ENCODE measurements at regions not wholly inside any gene's neighbourhood (a gene's known extent, or its start where the extent isn't known, plus 50 kb on each side); places are given as distances from the start of the nearest gene placed in this dataset.

DNA sequence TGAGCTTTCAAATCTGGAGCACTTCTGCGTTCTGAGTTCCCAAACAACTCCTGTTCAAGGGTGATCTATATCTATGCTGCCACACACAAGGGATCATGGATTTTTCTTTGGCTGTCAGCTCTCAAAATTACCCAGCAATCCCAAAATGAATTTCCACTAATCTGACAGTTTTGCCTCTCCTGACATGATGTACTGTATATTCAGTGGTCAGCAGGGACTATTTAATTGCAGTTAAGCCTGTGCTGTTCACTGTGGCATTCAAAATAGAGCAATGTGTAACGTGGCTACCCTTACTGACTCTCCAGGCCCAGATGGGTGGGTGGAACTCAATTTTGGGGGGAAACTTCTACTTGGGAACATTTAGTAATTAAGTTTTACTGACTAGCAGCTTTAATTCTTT, 283.8 kb upstream of the TSHZ2 start:
- no peak overlapping the region for H3K9ac ChIP-seq (ENCODE audit: insufficient read length)
- no peaks in the 10 kb centered on the region for H3K36me3 ChIP-seq (ENCODE audit: insufficient read depth, low read length)
- no peak overlapping the region for H3K4me3 ChIP-seq
- no peak for DNase-seq (ENCODE audit: low read depth, low spot score)
- TF ChIP-seq POLR2AphosphoS5 (IDR thresholded peaks at IDR 0.05; ENCODE audit: borderline replicate concordance, low read depth, low read length) (no peak), FOXP2 (optimal IDR thresholded peaks at IDR 0.05; ENCODE audit: control extremely low read depth, extremely low read length, insufficient read depth) (no peak), EZH2 (IDR thresholded peaks at IDR 0.05) (no peak)
- no peak overlapping the region for H3K27ac ChIP-seq
- H3K9me3 ChIP-seq (ENCODE audit: low read depth, low read length), result no peaks in the 10 kb centered on the region

DNA sequence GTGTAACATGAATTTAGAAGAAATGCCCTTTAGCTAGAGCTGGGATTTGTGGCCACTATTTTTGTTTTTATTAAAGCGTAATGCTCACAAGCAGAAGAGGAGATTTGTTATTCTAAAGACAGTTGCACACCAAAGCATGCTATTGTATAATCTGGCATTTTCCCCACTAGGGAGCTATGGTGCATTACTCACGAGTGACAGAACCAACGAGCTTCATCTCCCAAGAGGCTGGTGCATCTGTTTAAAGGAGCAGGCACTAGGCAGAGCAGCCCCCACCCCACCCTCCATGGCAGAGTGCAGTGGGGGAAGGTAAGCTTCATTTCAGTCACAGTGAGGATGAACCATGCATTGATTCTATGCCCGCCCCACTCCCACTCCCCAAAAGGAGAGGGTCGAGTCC, 287.3 kb upstream of the TSHZ2 start:
- TF ChIP-seq FOXP2 (optimal IDR thresholded peaks at IDR 0.05; ENCODE audit: control extremely low read depth, extremely low read length, insufficient read depth) (no peak), EZH2 (IDR thresholded peaks at IDR 0.05) (no peak), POLR2AphosphoS5 (IDR thresholded peaks at IDR 0.05; ENCODE audit: borderline replicate concordance, low read depth, low read length) (no peak)
- H3K9ac ChIP-seq (ENCODE audit: insufficient read length), result no peak overlapping the region
- no peak overlapping the region for H3K4me3 ChIP-seq
- H3K27ac ChIP-seq, result no peak overlapping the region
- no peaks in the 10 kb centered on the region for H3K36me3 ChIP-seq (ENCODE audit: insufficient read depth, low read length)
- no peaks in the 10 kb centered on the region for H3K9me3 ChIP-seq (ENCODE audit: low read depth, low read length)
- no peak for DNase-seq (ENCODE audit: low read depth, low spot score)

DNA sequence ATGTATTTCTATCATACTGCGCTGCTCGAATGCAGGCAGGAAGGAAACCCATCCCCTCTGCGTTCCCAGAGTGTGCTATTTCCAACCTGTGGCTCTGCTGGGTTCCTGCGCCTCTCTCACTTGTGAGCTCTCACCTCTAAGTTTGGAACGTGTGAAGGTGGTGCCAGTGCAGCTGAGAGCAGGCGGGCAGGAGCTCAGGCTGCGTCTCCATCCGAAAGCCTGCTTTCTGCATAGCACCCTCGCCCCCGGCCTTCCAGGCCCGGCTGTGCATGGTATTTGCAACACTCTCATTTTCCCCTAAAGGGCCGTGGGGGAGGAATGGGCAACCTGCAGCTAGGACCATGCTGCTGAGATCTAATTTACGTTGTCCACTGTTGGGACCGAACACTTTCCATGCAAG, 288.0 kb upstream of the TSHZ2 start:
- TF ChIP-seq FOXP2 (optimal IDR thresholded peaks at IDR 0.05; ENCODE audit: control extremely low read depth, extremely low read length, insufficient read depth), result no peak
- no peak for TF ChIP-seq POLR2AphosphoS5 (IDR thresholded peaks at IDR 0.05; ENCODE audit: borderline replicate concordance, low read depth, low read length)
- TF ChIP-seq EZH2 (IDR thresholded peaks at IDR 0.05), result no peak
- Histone ChIP-seq H3K9ac (ENCODE audit: insufficient read length) (no peak overlapping the region), H3K27ac (no peak overlapping the region), H3K4me3 (no peak overlapping the region), H3K36me3 (ENCODE audit: insufficient read depth, low read length) (no peaks in the 10 kb centered on the region), H3K9me3 (ENCODE audit: low read depth, low read length) (no peaks in the 10 kb centered on the region)
- DNase-seq (ENCODE audit: low read depth, low spot score), result no peak

DNA sequence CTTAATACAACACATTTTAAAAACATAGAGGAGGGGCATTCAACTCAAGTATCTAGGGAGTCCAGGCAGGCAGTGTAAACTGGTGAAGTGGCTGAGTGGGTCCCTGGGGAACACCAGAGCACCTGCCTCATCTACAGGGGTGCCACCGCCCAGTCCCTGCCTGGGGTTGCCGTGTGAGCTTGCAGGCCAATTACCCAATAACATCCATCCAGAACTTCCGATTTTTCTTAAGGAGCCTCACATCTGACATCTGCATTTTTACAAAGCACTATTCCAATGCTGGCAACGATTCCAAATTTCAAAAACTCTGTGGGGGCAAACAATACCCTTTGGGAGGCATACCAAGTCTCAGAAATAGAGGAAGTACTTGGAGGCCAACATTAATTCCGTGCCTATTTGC, 288.4 kb upstream of the TSHZ2 start:
- Histone ChIP-seq H3K27ac (no peak overlapping the region), H3K4me3 (no peak overlapping the region), H3K36me3 (ENCODE audit: insufficient read depth, low read length) (no peaks in the 10 kb centered on the region), H3K9ac (ENCODE audit: insufficient read length) (no peak overlapping the region), H3K9me3 (ENCODE audit: low read depth, low read length) (no peaks in the 10 kb centered on the region)
- no peak for TF ChIP-seq FOXP2 (optimal IDR thresholded peaks at IDR 0.05; ENCODE audit: control extremely low read depth, extremely low read length, insufficient read depth)
- no peak for DNase-seq (ENCODE audit: low read depth, low spot score)

DNA sequence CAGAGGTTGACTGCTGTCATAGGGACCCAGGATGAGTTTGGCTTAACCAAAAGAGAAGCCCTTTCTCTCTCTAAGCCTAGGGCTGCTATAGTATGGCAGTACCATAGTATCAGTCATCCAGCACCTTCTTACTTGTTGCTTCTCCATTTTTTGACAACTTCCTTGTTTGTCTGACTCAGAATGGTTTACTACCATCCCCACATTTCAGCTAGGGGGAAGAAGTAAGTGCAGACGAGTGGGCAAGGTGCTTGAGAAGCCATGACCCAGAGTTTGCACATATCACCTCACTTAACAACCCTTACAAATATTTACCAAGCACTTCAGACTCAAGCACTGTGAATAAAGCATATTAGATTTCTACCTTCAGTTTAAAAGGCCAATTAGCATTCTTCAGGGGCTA, 289.9 kb upstream of the TSHZ2 start:
- Histone ChIP-seq H3K36me3 (ENCODE audit: insufficient read depth, low read length) (no peaks in the 10 kb centered on the region), H3K9me3 (ENCODE audit: low read depth, low read length) (no peaks in the 10 kb centered on the region), H3K27ac (no peak overlapping the region), H3K4me3 (no peak overlapping the region), H3K9ac (ENCODE audit: insufficient read length) (no peak overlapping the region)
- no peak for TF ChIP-seq POLR2AphosphoS5 (IDR thresholded peaks at IDR 0.05; ENCODE audit: borderline replicate concordance, low read depth, low read length)
- TF ChIP-seq FOXP2 (optimal IDR thresholded peaks at IDR 0.05; ENCODE audit: control extremely low read depth, extremely low read length, insufficient read depth), result no peak
- TF ChIP-seq EZH2 (IDR thresholded peaks at IDR 0.05), result no peak
- DNase-seq (ENCODE audit: low read depth, low spot score), result no peak

DNA sequence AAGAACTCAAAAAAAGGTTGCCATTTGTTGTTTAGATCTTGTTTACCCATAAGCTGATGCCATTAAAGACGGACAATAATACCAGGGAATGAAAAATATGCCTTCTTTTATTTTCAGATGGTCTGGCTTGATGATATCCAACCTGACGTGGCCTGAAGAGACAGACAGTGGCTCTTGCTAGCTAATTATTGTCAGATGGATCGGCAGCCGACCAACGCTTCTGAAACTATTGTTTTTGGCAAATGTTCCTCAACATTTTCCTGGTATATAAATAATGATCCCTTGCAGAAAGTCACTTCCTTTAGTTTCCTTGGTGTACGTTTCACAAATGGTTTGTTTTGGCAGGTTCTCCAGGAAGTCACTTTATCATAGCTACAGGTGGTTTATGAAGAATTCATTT, 290.9 kb upstream of the TSHZ2 start:
- Histone ChIP-seq H3K4me3 (no peak overlapping the region), H3K9me3 (ENCODE audit: low read depth, low read length) (no peaks in the 10 kb centered on the region), H3K27ac (no peak overlapping the region), H3K36me3 (ENCODE audit: insufficient read depth, low read length) (no peaks in the 10 kb centered on the region), H3K9ac (ENCODE audit: insufficient read length) (no peak overlapping the region)
- no peak for DNase-seq (ENCODE audit: low read depth, low spot score)
- TF ChIP-seq EZH2 (IDR thresholded peaks at IDR 0.05) (no peak), FOXP2 (optimal IDR thresholded peaks at IDR 0.05; ENCODE audit: control extremely low read depth, extremely low read length, insufficient read depth) (no peak), POLR2AphosphoS5 (IDR thresholded peaks at IDR 0.05; ENCODE audit: borderline replicate concordance, low read depth, low read length) (no peak)

DNA sequence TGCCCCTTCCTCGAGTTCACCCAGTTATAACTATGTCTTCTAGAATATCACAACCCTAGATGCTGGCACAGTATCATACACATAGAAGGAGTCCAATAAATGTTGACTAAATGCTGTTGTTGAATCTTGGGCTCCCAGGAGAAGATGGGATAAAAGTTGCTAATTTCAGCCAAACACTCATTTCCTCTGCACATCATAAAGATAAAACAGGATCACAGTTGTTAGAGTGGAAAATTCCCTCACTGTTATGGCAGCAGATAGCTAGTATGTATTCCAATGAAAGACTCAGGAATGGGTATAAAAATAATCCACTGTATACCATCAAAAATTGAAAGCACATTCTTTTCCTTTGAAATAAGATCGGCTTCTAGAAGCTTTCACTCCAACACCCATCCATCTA, 294.9 kb upstream of the TSHZ2 start:
- DNase-seq (ENCODE audit: low read depth, low spot score), result no peak
- no peak overlapping the region for H3K9ac ChIP-seq (ENCODE audit: insufficient read length)
- no peaks in the 10 kb centered on the region for H3K9me3 ChIP-seq (ENCODE audit: low read depth, low read length)
- H3K27ac ChIP-seq, result no peak overlapping the region
- H3K36me3 ChIP-seq (ENCODE audit: insufficient read depth, low read length), result no peaks in the 10 kb centered on the region
- no peak for TF ChIP-seq FOXP2 (optimal IDR thresholded peaks at IDR 0.05; ENCODE audit: control extremely low read depth, extremely low read length, insufficient read depth)
- no peak for TF ChIP-seq EZH2 (IDR thresholded peaks at IDR 0.05)
- no peak for TF ChIP-seq POLR2AphosphoS5 (IDR thresholded peaks at IDR 0.05; ENCODE audit: borderline replicate concordance, low read depth, low read length)
- no peak overlapping the region for H3K4me3 ChIP-seq

DNA sequence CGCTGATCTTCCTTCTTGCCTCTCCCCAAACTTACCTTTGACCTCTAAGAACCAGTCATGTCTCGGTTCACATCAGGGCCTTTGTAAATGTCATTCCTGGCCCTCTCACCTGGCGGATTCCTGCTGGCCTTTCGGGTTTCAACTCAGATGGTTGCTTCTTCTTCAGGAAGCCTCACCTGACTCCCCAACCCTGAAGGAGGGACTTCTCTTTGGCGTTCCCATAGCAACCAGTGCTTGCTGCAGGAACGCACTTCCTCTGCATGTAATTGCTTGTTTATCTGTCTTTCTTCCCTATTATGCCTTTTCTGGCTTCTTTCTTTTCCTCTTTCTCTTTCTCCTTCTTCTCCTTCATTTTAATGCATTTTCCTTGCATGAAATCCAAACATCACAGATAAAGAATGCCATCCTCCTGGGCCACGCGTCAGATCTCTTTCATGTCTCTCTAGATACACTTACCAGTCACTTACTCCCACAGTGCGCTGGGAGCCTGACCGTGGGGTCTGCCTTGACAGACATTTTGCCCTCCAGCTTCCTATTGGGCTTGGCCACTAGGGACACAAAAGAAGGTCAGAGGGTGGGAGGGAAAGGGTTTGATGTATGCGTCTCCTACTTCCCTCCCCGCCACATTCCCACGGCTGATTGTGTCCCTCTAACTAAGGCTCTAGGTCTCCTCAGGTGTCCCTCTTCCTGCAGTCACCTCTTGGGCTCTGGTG, 295.7 kb upstream of the TSHZ2 start:
- TF ChIP-seq FOXP2 (optimal IDR thresholded peaks at IDR 0.05; ENCODE audit: control extremely low read depth, extremely low read length, insufficient read depth) (no peak), EZH2 (IDR thresholded peaks at IDR 0.05) (no peak), POLR2AphosphoS5 (IDR thresholded peaks at IDR 0.05; ENCODE audit: borderline replicate concordance, low read depth, low read length) (no peak)
- Histone ChIP-seq H3K27ac (no peak overlapping the region), H3K36me3 (ENCODE audit: insufficient read depth, low read length) (no peaks in the 10 kb centered on the region), H3K9ac (ENCODE audit: insufficient read length) (no peak overlapping the region), H3K4me3 (no peak overlapping the region), H3K9me3 (ENCODE audit: low read depth, low read length) (no peaks in the 10 kb centered on the region)
- no peak for DNase-seq (ENCODE audit: low read depth, low spot score)

DNA sequence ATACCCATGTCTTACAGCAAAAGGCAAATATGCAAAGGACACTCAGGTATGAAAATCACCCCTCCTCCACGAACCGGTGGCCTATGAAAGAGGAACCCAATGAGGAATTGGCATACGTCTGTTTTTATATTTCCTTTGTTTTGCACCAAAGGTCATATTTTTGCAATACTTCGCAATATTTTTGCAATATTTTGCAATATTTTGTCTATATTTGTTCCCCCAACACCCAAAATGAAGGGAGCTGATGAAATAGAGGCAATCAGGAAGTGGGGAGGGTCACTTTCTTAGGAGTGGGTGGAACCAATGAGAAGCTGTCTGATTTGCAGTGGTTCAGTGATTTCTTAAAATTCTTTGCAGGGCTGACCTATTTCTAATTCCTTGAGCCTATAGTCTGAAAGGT, 296.8 kb upstream of the TSHZ2 start:
- no peak overlapping the region for H3K27ac ChIP-seq
- H3K4me3 ChIP-seq, result no peak overlapping the region
- no peak for TF ChIP-seq EZH2 (IDR thresholded peaks at IDR 0.05)
- TF ChIP-seq POLR2AphosphoS5 (IDR thresholded peaks at IDR 0.05; ENCODE audit: borderline replicate concordance, low read depth, low read length), result no peak
- no peak for TF ChIP-seq FOXP2 (optimal IDR thresholded peaks at IDR 0.05; ENCODE audit: control extremely low read depth, extremely low read length, insufficient read depth)
- no peak for DNase-seq (ENCODE audit: low read depth, low spot score)
- no peaks in the 10 kb centered on the region for H3K9me3 ChIP-seq (ENCODE audit: low read depth, low read length)
- no peaks in the 10 kb centered on the region for H3K36me3 ChIP-seq (ENCODE audit: insufficient read depth, low read length)
- no peak overlapping the region for H3K9ac ChIP-seq (ENCODE audit: insufficient read length)

All from SK-N-MC (cell line).